RWPE1 (cell line): ENCODE measurements at regions not wholly inside any gene's neighbourhood (a gene's known extent, or its start where the extent isn't known, plus 50 kb on each side); places are given as distances from the start of the nearest gene placed in this dataset.

Experiments used
- CTCF ChIA-PET: fragments of 350-600 bp; sonication (Branson Sonifier 250); formaldehyde crosslinking; extraction: SDS; loops from one replicate; lab custom pipeline; 2021; lab: Yijun Ruan, JAX
- POLR2A ChIA-PET: fragments of 400-600 bp; formaldehyde crosslinking; extraction: SDS; loops from one replicate; lab custom pipeline; 2020; ENCODE audit warnings: antibody characterized with exemption; ENCODE audit not compliant: low non-redundant PET; lab: Yijun Ruan, JAX
- DNase-seq: peaks from one replicate; pipeline ENCODE4 v3.0.0; 2012; ENCODE audit warnings: low spot score
- H3K27ac ChIP-seq: fragments of 450-650 bp; 2 replicates; pipeline ENCODE4 v1.5.1; 2017
- TF ChIP-seq, protein P1 (sequence below): fragments of 450-650 bp; conservative IDR thresholded peaks from 2 replicates; pipeline ENCODE4 v1.5.1; 2017; ENCODE audit warnings: low read depth, mild to moderate bottlenecking

- TF ChIP-seq, protein P1, sequence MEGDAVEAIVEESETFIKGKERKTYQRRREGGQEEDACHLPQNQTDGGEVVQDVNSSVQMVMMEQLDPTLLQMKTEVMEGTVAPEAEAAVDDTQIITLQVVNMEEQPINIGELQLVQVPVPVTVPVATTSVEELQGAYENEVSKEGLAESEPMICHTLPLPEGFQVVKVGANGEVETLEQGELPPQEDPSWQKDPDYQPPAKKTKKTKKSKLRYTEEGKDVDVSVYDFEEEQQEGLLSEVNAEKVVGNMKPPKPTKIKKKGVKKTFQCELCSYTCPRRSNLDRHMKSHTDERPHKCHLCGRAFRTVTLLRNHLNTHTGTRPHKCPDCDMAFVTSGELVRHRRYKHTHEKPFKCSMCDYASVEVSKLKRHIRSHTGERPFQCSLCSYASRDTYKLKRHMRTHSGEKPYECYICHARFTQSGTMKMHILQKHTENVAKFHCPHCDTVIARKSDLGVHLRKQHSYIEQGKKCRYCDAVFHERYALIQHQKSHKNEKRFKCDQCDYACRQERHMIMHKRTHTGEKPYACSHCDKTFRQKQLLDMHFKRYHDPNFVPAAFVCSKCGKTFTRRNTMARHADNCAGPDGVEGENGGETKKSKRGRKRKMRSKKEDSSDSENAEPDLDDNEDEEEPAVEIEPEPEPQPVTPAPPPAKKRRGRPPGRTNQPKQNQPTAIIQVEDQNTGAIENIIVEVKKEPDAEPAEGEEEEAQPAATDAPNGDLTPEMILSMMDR = no peak
- H3K27ac ChIP-seq = no peak overlapping the region
- CTCF ChIA-PET = no interaction called here
- POLR2A ChIA-PET = no interaction called here
- DNase-seq = no peak
These were observed 112.3 kb upstream of the COL11A1 start for GRCh38 chr1:103220631-103221041.

DNA sequence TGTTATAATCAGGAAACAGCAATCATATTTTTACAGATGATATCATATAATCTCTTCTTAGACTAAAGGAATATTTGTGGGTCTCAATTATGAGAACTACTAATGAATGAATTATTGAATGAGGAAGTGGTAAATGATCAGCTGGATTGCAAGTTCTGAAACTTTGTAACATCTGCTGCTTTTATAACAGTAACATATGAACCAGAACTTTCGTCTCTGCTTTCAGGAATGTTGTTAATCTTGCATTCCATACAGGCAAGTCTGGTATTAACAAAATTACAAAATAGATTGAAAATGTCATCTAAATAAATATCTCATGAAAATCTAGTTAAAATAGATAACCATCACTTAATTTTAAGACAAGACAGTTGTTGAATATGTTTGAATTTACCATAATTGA, 110.5 kb upstream of the COL11A1 start:
- CTCF ChIA-PET = interaction anchor here (0.6 kb wide), 1 partner anchor 12 kb away, joined by 4 read pairs; no protein-coding TSS in a partner anchor
- POLR2A ChIA-PET = no interaction called here
- TF ChIP-seq, protein P1 = no peak
- no peak overlapping the region for H3K27ac ChIP-seq
- DNase-seq = no peak

- TF ChIP-seq, protein P1 = no peak
- H3K27ac ChIP-seq = no peak overlapping the region
- no peak for DNase-seq
- POLR2A ChIA-PET = no interaction called here
- CTCF ChIA-PET = interaction anchor here (0.6 kb wide), 1 partner anchor 12 kb away, joined by 4 read pairs; no protein-coding TSS in a partner anchor
These were observed 110.0 kb upstream of the COL11A1 start for GRCh38 chr1:103218369-103218768.

GRCh38 chr1:103211073-103211472, 102.8 kb upstream of the COL11A1 start:
- TF ChIP-seq, protein P1 = no peak
- no peak for DNase-seq
- ChIA-PET POLR2A (no interaction called here), CTCF (no interaction called here)
- H3K27ac ChIP-seq = no peak overlapping the region

GRCh38 chr1:103208844-103209243, 100.5 kb upstream of the COL11A1 start:
- POLR2A ChIA-PET = no interaction called here
- CTCF ChIA-PET = no interaction called here
- no peak overlapping the region for H3K27ac ChIP-seq
- DNase-seq = no peak
- TF ChIP-seq, protein P1 = no peak

DNA sequence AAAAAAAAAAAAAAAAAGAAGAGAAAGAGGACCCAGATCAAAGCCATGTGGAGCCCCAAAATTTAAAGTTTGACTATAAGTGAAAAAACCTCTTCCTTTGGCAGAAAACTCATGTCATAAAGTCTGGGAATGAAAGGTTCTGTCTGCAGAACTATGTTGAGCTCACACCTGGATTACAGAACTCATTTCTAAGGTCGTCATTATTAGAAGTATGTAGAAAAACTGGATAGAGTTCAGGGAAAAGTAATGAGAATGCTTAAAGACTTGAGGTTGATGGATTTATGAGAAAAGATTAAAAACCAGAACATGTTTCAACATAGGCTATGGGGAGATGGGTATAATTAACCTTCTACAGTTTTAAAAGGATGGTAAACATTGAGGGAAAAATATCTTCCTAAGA, 90.7 kb upstream of the COL11A1 start:
- H3K27ac ChIP-seq = no peak overlapping the region
- TF ChIP-seq, protein P1 = no peak
- POLR2A ChIA-PET = no interaction called here
- CTCF ChIA-PET = no interaction called here
- DNase-seq = no peak
